ENCODE measurements at regions not wholly inside any gene's neighbourhood (a gene's known extent, or its start where the extent isn't known, plus 50 kb on each side); places are given as distances from the start of the nearest gene placed in this dataset.

DNA sequence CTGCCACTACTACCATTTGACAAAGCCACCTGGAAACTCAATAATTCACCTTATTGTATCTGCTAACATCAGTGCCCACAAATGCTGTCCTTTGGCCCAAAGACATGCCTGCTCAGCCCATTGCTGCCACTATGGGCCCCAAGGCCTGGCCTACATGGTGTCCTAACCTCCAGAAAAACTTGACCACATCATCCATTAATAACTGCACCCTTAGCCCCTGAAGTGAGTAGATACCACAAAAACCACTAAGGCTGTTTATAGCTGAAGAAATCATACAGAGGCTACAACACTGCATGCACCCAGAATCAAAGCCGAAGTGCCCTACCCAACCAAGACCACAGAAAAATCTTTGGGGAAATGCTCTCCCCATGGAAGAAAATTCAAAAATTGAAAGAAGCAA is 932.8 kb upstream of the SLITRK6 start:
- no peak for DNase-seq (ENCODE audit: low read depth)

DNA sequence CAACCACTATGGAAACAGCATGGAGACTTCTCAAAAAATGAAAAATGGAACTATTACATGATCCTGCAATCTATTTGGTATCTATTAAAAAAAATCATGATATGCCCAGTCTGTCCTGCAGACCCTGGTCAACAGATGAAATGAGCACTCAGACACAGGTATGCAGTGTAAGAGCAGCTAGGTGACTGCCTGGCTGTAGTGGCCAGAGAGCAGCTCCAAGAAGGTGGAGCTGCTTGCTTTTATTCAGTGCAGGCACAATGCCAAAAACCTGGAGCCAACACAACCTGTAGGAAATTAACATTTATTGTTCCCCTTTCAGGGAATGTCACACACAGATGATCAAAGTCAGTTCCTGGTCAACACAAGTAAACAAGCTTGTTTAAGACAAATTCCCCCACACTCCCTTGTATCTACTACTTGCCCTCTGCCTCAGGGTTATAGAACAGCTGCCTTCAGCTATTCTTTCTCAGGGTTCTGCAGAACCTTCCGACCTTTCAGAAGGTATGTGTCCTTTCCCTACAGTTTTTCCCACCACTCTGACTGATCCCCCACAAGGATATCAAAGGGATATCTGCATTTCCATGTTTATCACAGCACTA is 933.7 kb upstream of the SLITRK5 start:
- no peak for DNase-seq (ENCODE audit: low read depth)

DNA sequence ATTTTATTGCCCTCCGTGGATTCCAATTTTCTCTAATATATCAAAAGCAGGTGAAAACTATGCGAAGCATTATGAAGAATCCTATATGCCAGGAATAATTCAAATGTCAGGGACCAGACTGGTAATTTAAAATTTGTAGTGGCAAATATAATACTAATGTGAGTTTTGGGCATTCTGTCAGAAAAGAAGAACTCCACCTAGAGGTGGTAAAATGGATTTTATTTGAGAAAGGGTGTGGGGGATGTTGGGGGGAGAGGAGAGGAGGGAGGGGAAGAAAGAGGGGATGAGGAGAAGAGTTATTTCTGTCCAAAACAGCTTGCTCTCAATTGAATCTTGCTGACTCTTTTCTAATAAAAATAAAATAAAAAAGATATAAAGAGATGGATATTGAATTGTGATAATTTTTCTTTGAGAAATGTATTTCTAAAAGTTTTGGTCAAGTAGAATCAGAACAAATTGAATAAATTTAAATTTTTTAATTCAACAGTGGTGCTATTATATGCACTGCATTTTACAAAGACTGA is 929.3 kb upstream of the SLITRK5 start:
- DNase-seq (ENCODE audit: low read depth): no peak

DNA sequence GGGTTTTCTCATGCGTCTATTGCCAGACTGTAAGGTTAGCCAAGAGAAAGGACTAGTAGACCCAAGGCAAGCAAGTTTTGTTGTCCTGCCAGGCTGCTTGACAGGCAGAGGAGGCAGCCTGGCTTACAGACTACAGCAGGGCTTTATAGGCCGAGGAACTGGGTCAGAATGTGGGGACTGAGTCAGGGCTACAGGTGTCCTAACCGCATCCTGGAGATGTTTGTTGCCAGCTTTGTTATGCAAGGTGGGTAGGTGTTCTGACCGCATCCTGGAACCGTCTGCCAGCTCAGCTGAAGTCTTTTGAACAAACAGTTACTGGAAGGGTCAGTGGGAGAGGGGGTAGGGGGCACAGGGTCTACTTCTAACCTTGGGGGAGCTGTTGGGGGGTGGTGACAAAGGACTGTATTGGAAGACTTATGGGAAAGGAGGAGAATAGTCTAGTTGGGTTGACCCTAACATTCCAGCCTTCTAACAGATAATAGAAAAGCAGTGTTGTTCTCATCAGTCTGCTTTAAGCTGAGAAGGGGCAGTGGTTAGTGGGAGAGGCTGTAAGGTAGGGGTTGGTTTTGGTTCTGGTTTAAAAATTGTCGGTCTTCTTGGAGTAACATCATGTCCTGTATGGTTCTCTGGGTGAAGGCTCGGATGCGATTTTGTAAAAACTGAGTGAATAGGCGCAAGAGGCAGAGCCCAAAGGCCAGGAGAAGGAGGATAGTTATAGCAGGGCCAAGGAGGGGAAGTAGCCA is 913.8 kb upstream of the SLITRK5 start:
- DNase-seq (ENCODE audit: low read depth): no peak

DNA sequence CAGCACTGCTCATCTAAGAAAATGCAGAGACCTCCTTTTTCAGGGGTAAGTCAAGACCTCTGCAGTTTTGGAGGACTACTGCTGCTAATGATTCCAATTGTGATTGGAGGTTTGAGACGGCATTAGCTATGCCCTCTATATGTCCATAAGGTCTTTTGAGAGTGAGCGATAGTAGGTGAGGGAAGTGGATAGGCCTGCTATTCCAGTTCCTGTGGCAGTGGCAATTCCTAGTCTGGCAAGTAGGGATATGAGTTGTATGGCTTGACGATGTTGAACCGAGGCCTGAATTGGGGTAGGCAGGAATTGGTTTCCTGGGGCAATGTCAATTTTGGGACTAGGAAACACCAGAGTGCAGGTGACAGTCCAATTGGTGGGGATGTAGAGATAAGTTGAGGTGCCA is 913.1 kb upstream of the SLITRK5 start:
- DNase-seq (ENCODE audit: low read depth): no peak

DNA sequence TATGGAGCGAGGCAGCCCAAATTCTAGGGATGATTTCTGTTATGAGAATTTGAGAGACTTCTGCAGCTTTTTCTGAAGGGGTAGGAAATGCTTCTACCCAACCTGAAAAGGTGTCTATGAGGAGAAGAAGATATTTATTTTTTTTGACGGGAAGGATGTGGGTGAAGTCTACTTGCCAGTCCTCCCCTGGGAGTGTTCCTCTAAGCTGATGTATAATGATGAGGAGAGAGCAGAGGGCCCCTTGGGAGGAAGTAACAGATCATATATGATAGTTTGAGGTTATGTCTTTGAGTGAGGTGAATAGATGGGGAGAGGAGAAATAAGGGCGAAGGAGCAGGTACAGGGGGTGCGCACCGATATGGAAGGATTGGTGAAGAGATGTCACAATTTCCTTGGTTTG is 910.6 kb upstream of the SLITRK5 start:
- no peak for DNase-seq (ENCODE audit: low read depth)

DNA sequence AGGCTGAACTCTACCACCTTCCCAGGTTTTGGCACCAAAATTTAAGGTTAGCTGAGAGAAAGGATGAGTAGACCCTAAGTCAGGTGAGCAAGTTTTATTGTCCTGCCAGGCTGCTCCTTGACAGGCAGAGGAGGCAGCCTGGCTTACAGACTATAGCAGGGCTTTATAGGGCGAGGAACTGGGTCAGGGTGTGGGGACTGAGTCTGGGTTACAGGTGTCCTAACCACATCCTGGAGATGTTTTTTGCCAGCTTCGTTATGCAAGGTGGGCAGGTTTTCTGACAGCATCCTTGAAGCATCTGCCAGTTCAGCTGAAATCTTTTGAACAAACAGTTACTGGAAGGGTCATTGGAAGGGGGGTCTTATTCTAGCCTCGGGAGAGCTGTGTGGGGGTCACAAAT is 905.7 kb upstream of the SLITRK5 start:
- DNase-seq (ENCODE audit: low read depth): no peak

DNA sequence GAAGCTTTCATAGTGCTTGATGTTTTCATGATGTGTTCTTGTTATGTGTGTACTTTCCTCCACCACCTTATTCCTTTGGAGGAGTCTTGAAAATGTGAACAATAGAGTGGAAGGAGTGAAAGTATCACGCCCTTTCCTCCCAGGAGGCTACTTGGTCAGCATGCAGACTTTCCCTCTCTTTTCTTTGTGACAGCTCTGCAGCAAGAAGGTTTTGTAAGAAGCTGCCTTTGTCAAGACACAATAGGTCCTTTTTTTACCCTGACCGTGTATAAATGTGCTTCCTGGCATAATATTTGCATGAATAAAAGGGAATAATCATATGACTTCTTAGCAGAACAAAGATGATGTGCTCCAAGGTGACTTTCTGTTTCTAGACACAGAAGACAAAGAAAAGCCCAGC is 882.6 kb upstream of the SLITRK5 start:
- DNase-seq (ENCODE audit: low read depth): no peak

DNA sequence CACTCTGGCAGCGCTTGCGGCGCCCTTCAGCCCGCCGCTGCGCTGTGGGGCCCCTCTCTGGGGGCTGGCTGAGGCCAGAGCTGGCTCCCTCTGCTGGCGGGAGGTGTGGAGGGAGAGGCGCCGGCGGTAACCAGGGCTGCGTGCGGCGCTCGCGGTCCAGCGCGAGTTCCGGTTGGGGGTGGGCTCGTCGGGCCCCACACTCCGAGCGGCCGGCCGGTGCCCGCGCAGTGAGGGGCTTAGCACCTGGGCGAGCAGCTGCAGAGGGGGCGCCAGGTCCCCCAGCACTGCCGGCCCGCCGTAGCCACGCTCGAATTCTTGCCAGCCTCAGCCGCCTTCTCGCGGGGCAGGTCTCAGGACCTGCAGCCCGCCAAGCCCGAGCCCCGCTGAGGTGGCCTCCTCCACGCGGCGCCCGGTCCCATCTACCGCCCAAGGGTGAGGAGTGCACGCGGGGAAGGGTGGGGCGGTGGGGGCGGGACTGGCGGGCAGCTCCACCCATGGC is 879.0 kb upstream of the SLITRK5 start:
- DNase-seq (ENCODE audit: low read depth): no peak

DNA sequence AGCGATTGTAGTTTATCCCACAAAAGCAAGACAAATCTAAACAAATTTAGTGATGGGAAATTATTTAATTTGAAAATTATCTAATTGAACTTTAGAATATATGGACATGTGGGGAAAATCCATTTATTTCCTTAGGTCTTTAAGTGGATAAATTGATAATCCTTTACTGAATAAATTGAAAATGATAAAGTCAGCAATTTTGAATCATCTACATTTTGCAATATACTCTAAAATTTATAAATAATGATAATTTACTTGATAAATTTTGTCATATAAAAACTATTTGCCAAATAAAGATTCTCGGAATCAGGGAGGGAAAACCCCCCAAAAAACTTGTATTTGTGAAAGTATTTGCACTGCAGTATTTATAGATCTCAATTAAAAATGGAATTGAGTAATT is 875.3 kb upstream of the SLITRK5 start:
- no peak for DNase-seq (ENCODE audit: low read depth)

DNA sequence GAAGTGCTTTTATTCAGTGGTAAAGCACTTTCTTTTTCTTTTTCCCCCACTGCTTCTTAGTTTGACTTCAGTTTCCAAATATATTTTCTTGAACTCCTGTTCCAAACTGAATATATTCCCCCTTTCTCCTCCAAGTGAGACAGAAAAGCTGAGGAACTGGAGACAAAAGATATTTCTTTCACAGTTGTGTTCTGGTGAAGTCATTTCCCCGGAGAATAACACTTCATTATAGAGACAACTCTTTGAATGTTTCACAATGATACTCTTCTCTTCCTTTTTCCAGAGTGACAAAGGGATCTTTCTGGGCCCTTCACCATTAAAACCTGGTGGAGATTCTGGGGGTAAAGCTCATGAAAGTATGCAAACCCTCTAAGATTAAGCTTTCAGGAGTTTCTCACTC is 860.8 kb upstream of the SLITRK5 start:
- DNase-seq (ENCODE audit: low read depth): no peak

DNA sequence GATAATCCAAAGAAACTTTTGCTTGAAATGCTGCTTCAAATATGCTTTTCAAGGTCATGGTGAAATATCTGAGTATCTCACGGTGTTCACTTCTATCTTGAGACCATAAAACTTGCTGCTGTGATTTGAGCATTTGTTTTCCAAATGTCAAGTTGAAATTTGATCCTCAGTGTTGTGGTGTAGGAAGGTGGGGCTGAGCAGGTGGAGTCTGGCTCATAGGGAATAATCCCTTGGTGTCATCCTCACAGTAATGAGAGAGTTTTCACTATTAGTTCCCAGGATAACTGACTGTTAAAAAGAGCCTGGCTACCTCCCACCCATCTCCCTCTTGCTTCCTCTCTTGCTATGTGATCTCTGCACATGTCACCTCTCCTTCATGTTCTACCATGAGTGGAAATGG is 858.0 kb upstream of the SLITRK5 start:
- DNase-seq (ENCODE audit: low read depth): no peak

DNA sequence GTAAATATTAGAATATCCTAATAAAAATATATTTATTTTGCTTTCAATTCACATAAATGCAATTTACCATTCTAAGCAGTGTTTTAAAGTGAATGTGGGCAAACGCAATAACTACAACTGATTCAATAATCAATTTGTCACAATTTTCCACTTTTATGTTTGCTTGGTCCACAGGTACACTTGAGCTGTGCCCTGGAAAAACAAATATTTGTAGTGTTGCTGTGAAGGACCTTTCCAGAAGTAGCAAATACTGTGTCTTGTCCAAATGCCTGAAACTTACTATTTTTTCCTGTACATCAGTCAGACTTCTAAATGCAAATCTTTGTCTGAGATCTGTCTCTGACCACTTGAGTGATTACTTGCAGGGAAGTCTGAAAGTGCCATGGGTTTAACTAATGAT is 845.8 kb upstream of the SLITRK5 start:
- DNase-seq (ENCODE audit: low read depth): no peak

DNA sequence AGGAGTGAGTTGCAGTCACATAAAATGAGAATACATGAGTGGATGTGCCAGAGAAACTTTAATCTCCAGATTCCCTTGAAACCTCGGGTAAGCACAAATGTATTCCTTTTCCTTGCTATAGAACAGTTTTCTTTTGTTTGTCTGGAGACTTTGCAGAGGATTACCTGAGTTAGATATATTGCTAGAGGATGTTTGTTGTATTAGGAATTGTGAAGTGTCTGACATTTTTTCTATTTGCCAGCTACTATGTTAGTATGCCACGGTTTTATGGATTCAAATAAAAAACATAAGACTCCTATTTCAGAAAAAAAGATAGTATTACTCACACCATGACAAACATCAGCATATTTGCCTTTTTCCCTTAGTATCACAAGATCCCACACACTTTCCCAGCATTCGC is 844.9 kb upstream of the SLITRK5 start:
- no peak for DNase-seq (ENCODE audit: low read depth)

DNA sequence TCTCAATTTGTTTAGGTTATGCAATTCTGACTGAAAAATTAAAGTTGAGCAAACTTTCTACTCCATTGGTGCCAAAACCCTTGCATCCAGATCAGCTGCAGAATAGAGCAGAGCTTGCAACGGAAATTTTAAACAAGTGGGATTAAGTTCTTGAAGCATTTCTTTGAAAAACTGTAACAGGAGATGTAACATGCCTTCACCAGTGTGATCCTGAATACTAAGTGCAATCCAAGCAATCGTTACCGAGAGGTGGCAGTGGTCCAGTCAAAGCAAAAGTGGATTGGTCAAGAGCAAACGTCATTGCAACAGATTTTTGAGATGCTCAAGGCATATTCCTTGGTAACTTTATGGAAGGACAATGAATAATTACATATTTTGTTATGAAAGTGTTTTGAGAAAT is 841.1 kb upstream of the SLITRK5 start:
- DNase-seq (ENCODE audit: low read depth): no peak

DNA sequence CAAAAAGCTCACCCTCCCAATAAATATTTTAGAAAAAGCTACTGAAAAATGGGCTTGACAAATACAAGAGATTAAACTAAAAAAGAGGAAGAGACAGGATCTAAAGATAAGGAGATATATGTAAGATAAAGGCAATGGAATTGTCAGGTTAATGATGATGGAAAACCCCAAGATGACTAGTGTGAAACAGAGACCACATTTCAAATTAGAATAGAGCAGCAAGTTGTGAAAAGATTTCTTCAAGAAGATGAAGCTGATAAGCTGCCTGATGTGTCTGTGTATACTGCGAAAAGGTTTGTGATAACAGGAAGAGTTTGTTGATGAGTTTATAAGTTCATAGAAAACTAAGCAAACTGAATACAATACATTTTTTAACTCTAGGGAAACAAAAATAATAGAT is 840.1 kb upstream of the SLITRK5 start:
- no peak for DNase-seq (ENCODE audit: low read depth)

DNA sequence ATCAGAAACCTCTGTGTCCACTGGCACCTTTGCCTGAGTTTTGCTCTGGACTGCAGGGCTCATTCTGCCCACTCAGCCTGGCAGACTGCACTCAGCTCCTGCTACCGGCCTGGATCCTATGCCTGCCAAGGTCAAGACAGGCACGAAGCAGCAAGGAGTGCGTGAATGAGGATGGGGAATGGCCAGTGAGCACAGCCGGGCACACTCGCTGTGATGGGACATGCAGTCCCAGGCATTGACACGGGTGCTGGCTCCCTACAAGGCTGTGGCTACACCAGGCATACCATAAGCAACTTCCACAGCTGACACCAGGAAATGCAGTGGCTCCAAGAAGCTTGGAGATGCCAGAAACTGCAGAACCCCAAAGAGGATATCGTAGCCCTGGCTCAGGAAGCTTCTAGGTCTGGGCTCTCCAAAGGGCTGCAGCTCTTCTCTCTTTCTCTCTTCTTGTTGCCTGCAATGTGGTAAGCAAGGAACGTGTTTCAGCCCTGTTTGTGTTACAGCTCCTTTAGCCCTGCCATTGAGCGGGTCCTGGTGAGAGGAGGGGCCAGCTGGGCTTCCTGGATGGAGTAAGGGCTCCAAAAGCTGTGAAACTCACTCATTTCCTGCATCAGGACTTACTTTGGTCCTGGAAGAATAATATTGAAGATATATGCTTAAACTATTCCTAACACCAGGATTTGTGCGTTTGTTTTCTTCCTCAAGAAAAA is 832.6 kb upstream of the SLITRK5 start:
- no peak for DNase-seq (ENCODE audit: low read depth)

DNA sequence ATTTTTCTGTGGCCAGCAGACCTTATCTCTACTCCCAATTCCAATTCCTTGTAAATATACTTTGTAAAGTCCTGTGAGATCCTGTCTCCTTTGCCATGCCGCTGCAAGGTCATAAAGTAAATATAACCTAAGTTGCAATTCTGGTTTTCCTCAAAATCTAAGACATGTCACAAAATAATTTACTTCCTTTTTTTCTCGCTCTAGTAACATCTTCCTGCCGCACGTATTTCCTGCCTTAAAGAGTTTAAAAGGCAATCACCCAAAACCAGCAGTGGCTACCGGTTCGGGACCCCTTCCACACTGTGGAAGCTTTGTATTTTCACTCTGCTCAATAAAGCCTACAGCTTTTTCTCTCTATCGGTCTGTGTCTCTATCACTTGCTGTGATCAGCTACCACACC is 832.0 kb upstream of the SLITRK5 start:
- DNase-seq (ENCODE audit: low read depth): no peak

DNA sequence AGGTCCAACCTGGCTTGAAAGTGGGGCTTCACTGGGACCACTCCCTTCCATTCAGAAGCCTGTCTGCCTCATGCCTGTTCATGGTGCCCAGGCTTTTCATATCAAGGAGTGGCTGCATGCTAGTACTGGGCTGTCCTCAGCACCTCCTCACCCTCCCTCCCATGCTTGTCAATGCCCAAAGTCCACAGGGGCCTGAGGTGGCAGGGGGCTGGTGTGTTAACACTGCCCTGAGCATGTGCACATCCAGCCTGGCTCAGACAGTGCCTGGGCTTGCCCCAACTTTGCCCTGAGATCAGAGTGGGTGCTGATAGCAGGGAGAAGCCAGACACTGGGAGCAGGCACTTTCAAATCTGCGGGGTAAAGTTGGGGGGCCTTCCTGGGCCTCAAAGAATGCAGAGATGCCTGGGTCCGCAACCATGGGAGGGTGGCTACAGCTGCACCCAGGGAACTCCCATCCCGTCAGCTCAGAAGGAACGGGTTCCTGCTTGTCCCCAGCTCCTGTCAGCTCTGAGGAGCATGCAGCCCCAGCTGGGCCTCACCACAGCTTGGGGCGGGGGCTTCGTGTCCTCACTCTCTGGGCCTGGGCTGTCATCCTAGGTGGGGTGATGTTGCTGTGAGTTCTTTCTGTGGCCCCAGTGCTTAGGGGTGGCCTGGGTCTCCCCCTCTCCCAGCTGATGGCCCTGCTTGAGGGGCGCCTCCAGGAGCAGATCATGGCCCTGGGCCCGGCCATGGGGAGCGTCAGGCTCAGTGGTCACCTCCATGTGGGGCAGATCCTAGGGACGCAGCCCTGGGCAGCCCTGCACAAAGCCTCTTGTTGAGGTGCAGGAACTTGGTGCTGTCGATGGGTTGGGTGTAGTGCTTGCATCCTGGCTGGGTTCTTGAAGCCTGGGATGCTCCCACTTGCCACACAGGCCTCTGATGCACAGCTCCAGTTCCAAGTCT is 830.6 kb upstream of the SLITRK5 start:
- no peak for DNase-seq (ENCODE audit: low read depth)

DNA sequence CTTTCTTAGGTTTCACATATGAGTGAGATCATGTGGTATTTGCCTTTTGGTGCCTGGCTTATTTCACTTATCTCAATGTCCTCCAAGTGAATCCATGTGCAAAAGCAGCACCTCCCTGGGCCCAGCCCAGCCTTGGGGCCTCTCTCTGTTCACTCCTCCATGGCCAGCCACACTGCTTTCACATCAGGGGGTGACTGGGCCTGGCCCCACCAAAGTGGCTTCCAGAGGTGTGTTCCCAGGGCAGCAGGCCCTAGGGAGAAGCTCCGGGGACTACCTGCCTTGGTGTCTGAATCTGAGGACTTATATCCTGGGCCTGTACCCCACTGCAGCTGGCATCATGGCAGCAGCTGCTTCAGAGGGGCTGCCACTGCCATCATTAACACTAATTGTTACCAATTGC is 829.9 kb upstream of the SLITRK5 start:
- DNase-seq (ENCODE audit: low read depth): no peak

DNA sequence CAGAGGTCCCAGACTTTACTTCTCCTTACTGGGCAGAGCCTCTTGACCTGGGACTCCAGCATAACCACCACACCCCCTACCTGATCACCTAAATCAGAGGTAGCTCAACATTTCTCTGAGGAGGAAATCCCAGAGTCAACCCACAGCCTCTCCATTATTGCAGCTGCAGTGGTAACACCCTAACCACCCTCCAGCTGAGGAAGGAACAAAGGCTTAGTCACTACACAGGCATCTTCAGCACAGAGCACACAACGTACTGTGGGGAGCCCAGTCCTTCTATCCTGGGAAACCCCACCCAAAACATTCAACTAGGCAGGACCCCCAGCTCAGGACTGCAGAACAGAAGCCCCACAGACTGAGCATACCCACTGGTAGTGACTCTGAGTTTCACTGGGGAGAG is 824.7 kb upstream of the SLITRK5 start:
- DNase-seq (ENCODE audit: low read depth): no peak

DNA sequence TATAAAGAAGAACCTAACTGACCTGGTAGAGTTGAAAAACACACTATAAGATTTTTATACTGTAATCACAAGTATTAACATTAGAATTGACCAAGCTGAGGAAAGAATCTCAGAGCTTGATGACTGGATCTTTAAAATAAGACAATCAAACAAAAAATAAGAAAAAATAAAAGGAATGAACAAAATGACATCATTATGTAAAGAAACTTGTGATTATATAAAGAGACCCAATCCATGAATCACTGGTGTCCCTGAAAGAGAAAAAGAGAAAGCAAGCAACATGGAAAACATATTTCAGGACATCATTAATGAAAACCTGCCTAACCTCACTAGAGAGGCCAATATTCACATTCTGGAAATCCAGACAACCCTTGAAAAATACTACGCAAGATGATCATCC is 822.5 kb upstream of the SLITRK5 start:
- DNase-seq (ENCODE audit: low read depth): no peak

Measured in RPMI7951 (cell line).